ENCODE measurements at regions not wholly inside any gene's neighbourhood (a gene's known extent, or its start where the extent isn't known, plus 50 kb on each side); places are given as distances from the start of the nearest gene placed in this dataset.
A peak's percentile ranks its signal among the peaks of the same experiment; 100 is the strongest.

DNA sequence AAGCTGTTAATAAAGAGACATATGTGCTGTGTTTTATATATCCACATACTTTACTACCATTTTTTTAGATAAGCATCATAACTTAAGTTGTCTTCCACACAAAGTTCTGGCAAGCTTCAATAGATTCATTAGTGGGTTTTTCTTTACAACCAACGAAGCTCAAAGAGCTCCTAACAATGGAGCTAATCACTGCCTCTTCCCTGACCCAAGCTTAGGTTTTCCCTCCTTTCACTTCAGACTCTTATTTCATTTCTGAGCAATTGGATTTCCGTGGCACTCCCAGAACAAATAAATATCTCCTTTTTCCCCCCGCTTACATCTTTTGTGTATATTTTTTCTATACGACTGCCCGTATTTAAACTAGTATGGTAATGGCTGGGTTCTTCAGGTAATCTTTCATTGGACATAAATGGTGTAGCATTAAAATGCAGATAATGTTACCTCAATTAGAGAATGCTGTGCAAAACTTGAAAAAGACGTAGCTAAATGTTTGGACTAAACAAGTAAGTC is 275.5 kb upstream of the TMEM161B start:
- Histone ChIP-seq H3K4me3 (replicated peaks in 1 of 4; ENCODE audit: control extremely low read depth in 1 of 4, insufficient read depth in 1 of 4, low read depth in 3 of 4, low read length in 4 of 4) (no peak overlapping the region), H3K9ac (ENCODE audit: insufficient read depth, low read length) (no peak overlapping the region), H3K27me3 (ENCODE audit: control insufficient read depth, insufficient read depth, low read length) (no peaks in the 10 kb centered on the region), H3K36me3 (ENCODE audit: control insufficient read depth, insufficient read depth, low read length) (no peaks in the 10 kb centered on the region), H3K9me3 (ENCODE audit: control insufficient read depth, insufficient read depth, low read depth, low read length) (no peaks in the 10 kb centered on the region), H4K20me1 (ENCODE audit: control insufficient read depth, extremely low read depth, insufficient read depth, low read length) (no peaks in the 10 kb centered on the region), H2AFZ (ENCODE audit: low read length) (no peak overlapping the region), H3K4me1 (ENCODE audit: control insufficient read depth, extremely low read depth, insufficient read depth, low read length) (no peaks in the 10 kb centered on the region), H3K4me2 (ENCODE audit: extremely low read depth, insufficient read depth, low read length) (no peak overlapping the region), H3K27ac (ENCODE audit: insufficient read depth, low read length) (no peak overlapping the region), H3K79me2 (ENCODE audit: control insufficient read depth, insufficient read depth, low read length) (no peaks in the 10 kb centered on the region)
- no peak for TF ChIP-seq EZH2 (IDR thresholded peaks at IDR 0.05; ENCODE audit: low read length, missing control alignments)
- TF ChIP-seq, protein P1, sequence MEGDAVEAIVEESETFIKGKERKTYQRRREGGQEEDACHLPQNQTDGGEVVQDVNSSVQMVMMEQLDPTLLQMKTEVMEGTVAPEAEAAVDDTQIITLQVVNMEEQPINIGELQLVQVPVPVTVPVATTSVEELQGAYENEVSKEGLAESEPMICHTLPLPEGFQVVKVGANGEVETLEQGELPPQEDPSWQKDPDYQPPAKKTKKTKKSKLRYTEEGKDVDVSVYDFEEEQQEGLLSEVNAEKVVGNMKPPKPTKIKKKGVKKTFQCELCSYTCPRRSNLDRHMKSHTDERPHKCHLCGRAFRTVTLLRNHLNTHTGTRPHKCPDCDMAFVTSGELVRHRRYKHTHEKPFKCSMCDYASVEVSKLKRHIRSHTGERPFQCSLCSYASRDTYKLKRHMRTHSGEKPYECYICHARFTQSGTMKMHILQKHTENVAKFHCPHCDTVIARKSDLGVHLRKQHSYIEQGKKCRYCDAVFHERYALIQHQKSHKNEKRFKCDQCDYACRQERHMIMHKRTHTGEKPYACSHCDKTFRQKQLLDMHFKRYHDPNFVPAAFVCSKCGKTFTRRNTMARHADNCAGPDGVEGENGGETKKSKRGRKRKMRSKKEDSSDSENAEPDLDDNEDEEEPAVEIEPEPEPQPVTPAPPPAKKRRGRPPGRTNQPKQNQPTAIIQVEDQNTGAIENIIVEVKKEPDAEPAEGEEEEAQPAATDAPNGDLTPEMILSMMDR (conservative IDR thresholded peaks at IDR 0.05 in 1 of 2, IDR thresholded peaks at IDR 0.05 in 1 of 2; ENCODE audit: low read depth in 1 of 2, low read length in 2 of 2): no peak
- no peak for DNase-seq (ENCODE audit: low read depth in 2 of 2)

DNA sequence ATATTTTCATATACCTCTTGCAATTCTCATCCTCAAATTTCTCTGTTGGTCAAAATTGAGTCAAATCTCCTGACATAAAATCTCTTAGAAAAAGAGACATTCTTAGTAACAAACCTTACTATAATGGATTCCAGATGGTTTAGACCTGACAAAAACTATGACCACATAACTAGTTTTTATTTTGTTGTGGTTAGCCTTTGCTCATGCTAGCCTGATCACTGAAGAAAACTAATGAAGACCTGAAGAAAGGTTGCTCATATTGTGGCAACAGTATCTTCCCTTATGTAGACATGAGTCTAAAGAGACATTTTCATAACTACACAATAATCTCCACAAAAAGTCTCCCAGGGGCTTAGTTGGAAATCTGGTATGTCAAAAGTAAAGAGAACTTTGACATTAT is 274.1 kb upstream of the TMEM161B start:
- Histone ChIP-seq H3K79me2 (ENCODE audit: control insufficient read depth, insufficient read depth, low read length) (no peaks in the 10 kb centered on the region), H3K36me3 (ENCODE audit: control insufficient read depth, insufficient read depth, low read length) (no peaks in the 10 kb centered on the region), H3K27ac (ENCODE audit: insufficient read depth, low read length) (no peak overlapping the region), H3K27me3 (ENCODE audit: control insufficient read depth, insufficient read depth, low read length) (no peaks in the 10 kb centered on the region), H3K9me3 (ENCODE audit: control insufficient read depth, insufficient read depth, low read depth, low read length) (no peaks in the 10 kb centered on the region), H2AFZ (ENCODE audit: low read length) (no peak overlapping the region), H3K9ac (ENCODE audit: insufficient read depth, low read length) (no peak overlapping the region), H3K4me1 (ENCODE audit: control insufficient read depth, extremely low read depth, insufficient read depth, low read length) (no peaks in the 10 kb centered on the region), H3K4me2 (ENCODE audit: extremely low read depth, insufficient read depth, low read length) (no peak overlapping the region), H3K4me3 (replicated peaks in 1 of 4; ENCODE audit: control extremely low read depth in 1 of 4, insufficient read depth in 1 of 4, low read depth in 3 of 4, low read length in 4 of 4) (no peak overlapping the region), H4K20me1 (ENCODE audit: control insufficient read depth, extremely low read depth, insufficient read depth, low read length) (no peaks in the 10 kb centered on the region)
- DNase-seq (ENCODE audit: low read depth in 2 of 2): peak in 1 of 2 donors; percentile 60
- TF ChIP-seq, protein P1 (conservative IDR thresholded peaks at IDR 0.05 in 1 of 2, IDR thresholded peaks at IDR 0.05 in 1 of 2; ENCODE audit: low read depth in 1 of 2, low read length in 2 of 2): no peak
- no peak for TF ChIP-seq EZH2 (IDR thresholded peaks at IDR 0.05; ENCODE audit: low read length, missing control alignments)

DNA sequence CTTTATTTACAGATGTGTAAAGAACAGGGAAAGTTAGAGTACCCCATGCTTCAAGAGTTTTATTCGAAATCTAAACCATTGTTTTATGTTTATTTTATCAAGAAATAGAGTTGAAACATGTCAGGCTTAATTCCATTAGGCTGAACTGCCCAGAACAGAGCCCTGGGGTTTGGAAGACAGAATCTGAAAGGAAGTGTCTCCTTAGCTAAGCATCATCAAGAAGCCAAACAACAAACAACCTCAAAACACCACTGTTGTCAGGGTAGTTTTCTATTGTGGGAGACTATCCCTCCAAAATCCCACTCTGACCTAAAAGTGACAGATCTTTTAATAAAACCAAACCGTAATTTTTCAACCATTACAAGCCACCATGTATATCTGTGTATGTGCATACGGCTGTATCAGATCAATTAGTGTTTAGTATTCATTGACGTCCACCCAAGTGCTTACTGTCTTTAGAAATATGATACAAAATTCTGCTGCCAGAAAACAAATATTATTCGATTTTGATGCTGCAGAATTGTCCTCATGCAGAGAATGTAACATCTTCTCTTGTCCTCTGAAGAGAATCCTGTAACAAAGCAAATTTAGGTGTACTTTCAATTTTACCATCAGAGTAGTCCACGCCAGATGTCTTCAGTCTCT is 271.9 kb upstream of the TMEM161B start:
- H3K27me3 ChIP-seq (ENCODE audit: control insufficient read depth, insufficient read depth, low read length): no peaks in the 10 kb centered on the region
- no peak overlapping the region for H3K4me3 ChIP-seq (replicated peaks in 1 of 4; ENCODE audit: control extremely low read depth in 1 of 4, insufficient read depth in 1 of 4, low read depth in 3 of 4, low read length in 4 of 4)
- H3K4me2 ChIP-seq (ENCODE audit: extremely low read depth, insufficient read depth, low read length): no peak overlapping the region
- DNase-seq (ENCODE audit: low read depth in 2 of 2): no peak
- no peaks in the 10 kb centered on the region for H3K4me1 ChIP-seq (ENCODE audit: control insufficient read depth, extremely low read depth, insufficient read depth, low read length)
- no peak overlapping the region for H3K27ac ChIP-seq (ENCODE audit: insufficient read depth, low read length)
- no peaks in the 10 kb centered on the region for H3K79me2 ChIP-seq (ENCODE audit: control insufficient read depth, insufficient read depth, low read length)
- H2AFZ ChIP-seq (ENCODE audit: low read length): no peak overlapping the region
- H3K9me3 ChIP-seq (ENCODE audit: control insufficient read depth, insufficient read depth, low read depth, low read length): no peaks in the 10 kb centered on the region
- H3K36me3 ChIP-seq (ENCODE audit: control insufficient read depth, insufficient read depth, low read length): no peaks in the 10 kb centered on the region
- H4K20me1 ChIP-seq (ENCODE audit: control insufficient read depth, extremely low read depth, insufficient read depth, low read length): no peaks in the 10 kb centered on the region
- TF ChIP-seq, protein P1 (conservative IDR thresholded peaks at IDR 0.05 in 1 of 2, IDR thresholded peaks at IDR 0.05 in 1 of 2; ENCODE audit: low read depth in 1 of 2, low read length in 2 of 2): no peak
- no peak for TF ChIP-seq EZH2 (IDR thresholded peaks at IDR 0.05; ENCODE audit: low read length, missing control alignments)
- no peak overlapping the region for H3K9ac ChIP-seq (ENCODE audit: insufficient read depth, low read length)

Data from fibroblast of lung (primary cell).